GM12892 (cell line): ENCODE measurements at regions not wholly inside any gene's neighbourhood (a gene's known extent, or its start where the extent isn't known, plus 50 kb on each side); places are given as distances from the start of the nearest gene placed in this dataset.

Experiments
- POLR2A ChIP-seq: IDR thresholded peaks from 2 replicates; pipeline ENCODE4 v1.6.1; 2011; ENCODE audit warnings: low read depth, low read length, control low read depth
- POLR2AphosphoS5 ChIP-seq: IDR thresholded peaks from 2 replicates; pipeline ENCODE4 v1.6.1; 2011; ENCODE audit warnings: low read depth, low read length, control low read depth
- TAF1 ChIP-seq: IDR thresholded peaks from 2 replicates; pipeline ENCODE4 v1.6.1; 2011; ENCODE audit warnings: low read depth, mild to moderate bottlenecking, control low read depth, low read length, borderline replicate concordance

GRCh38 chr10:129005080-129005479 lies 462.0 kb upstream of the MGMT start:
- TF ChIP-seq POLR2A: no peak
- no peak for TF ChIP-seq TAF1
- TF ChIP-seq POLR2AphosphoS5: no peak
